ENCODE measurements at regions not wholly inside any gene's neighbourhood (a gene's known extent, or its start where the extent isn't known, plus 50 kb on each side); places are given as distances from the start of the nearest gene placed in this dataset.

GRCh38 chr5:110104060-110104725, 414.5 kb downstream of the MAN2A1 start:
- TF ChIP-seq POLR2A (IDR thresholded peaks at IDR 0.05) (no peak), CTCF (IDR thresholded peaks at IDR 0.05) (no peak)
